Immature natural killer cell (primary cell): ENCODE measurements at regions not wholly inside any gene's neighbourhood (a gene's known extent, or its start where the extent isn't known, plus 50 kb on each side); places are given as distances from the start of the nearest gene placed in this dataset.

ENCODE experiments used
- DNase-seq, 3 donors: peaks; one replicate each; pipeline ENCODE4 v3.0.0; 2022; ENCODE audit warnings: mixed read lengths in 1 of 3
- H3K27ac Mint-ChIP-seq, 6 donors: one replicate each; pipeline ENCODE4 v1.8.0; 2020; ENCODE audit warnings: mixed read lengths in 6 of 6, mild to moderate bottlenecking in 5 of 6, inconsistent platforms in 4 of 6, moderate library complexity in 3 of 6
- H3K27me3 Mint-ChIP-seq, 3 donors: one replicate each; pipeline ENCODE4 v1.8.0; 2020 to 2021; ENCODE audit warnings: low read depth in 3 of 3, mild to moderate bottlenecking in 3 of 3, mixed read lengths in 3 of 3, moderate library complexity in 3 of 3, inconsistent platforms in 1 of 3
- H3K36me3 Mint-ChIP-seq, 3 donors: one replicate each; pipeline ENCODE4 v1.8.0; 2020; ENCODE audit warnings: mixed read lengths in 3 of 3, inconsistent platforms in 2 of 3, mild to moderate bottlenecking in 2 of 3
- H3K4me1 Mint-ChIP-seq, 2 donors: one replicate each; pipeline ENCODE4 v1.8.0; 2020; ENCODE audit warnings: inconsistent platforms in 2 of 2, mild to moderate bottlenecking in 2 of 2, mixed read lengths in 2 of 2, moderate library complexity in 1 of 2
- H3K4me3 Mint-ChIP-seq, 5 donors: one replicate each; pipeline ENCODE4 v1.8.0; 2020; ENCODE audit warnings: mild to moderate bottlenecking in 5 of 5, mixed read lengths in 5 of 5, inconsistent platforms in 3 of 5, moderate library complexity in 3 of 5
- H3K9me3 Mint-ChIP-seq, 6 donors: one replicate each; pipeline ENCODE4 v1.8.0; 2020; ENCODE audit warnings: mild to moderate bottlenecking in 6 of 6, mixed read lengths in 6 of 6, inconsistent platforms in 4 of 6, moderate library complexity in 3 of 6

DNA sequence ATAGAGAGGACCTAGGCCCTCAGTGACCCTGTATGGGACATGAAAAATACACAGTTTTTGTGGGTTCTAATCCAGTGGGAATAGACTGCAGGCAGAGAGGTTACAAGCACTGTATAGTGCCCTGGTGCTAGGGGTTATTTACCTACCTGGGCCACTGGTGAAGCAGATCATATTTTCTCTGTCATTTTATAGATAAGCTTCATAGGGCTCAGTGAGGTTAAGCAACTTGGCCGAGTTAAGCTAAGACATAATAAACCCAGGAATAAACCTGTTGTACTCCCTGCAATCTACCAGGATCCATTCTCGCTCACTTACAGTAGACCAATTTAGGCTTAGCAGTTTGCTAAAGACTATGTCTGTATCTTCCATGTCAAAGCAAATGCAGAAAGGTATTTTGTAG lies 340.6 kb upstream of the KHDRBS2 start:
- no peak overlapping the region for H3K27ac Mint-ChIP-seq
- H3K27me3 Mint-ChIP-seq, result peaks cover 0 to 2% (median 0%) of the 10 kb centered on the region in 3 donors
- no peak overlapping the region for H3K4me3 Mint-ChIP-seq
- no peaks in the 10 kb centered on the region for H3K36me3 Mint-ChIP-seq
- H3K9me3 Mint-ChIP-seq, result peaks cover 7 to 46% (median 23%) of the 10 kb centered on the region in 6 donors
- no peak for DNase-seq
- no peaks in the 10 kb centered on the region for H3K4me1 Mint-ChIP-seq

DNA sequence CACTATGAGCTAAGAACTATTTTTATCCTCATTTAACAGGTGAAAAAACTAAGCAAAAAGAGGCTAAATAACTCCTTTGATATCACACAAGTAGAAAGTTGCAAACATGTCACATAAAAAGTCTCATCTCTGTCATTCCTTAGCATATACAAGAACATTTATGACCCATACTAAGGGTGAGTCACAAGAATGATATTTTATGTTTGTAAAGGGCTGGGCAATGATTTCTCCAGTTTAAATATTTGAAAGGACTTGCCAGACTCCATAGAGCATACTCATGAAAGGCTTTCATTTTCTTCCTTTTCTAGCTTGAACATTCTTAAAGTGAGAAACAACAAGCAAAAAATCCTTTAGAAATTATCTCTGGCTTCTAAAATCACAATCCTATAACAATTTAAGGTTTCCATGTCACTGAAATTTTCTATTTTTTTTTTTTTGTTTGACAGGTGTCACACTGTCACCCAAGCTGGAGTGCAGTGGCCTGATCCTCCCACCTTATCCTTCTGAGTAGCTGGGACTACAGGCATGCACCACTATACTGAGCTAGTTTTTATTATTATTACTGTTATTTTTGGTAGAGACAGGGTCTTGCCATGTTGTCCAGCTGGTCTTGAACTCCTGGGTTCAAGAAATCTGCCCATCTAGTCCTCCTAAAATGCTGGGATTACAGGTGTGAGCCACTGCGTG lies 338.0 kb upstream of the KHDRBS2 start:
- no peak for DNase-seq
- Mint-ChIP-seq H3K27me3 (no peaks in the 10 kb centered on the region), H3K36me3 (no peaks in the 10 kb centered on the region), H3K27ac (no peak overlapping the region), H3K4me3 (no peak overlapping the region), H3K4me1 (no peaks in the 10 kb centered on the region), H3K9me3 (peaks cover 4 to 41% (median 19%) of the 10 kb centered on the region in 6 donors)

GRCh38 chr6:62615366-62616015 lies 329.5 kb upstream of the KHDRBS2 start:
- Mint-ChIP-seq H3K9me3 (peaks cover 13 to 70% (median 45%) of the 10 kb centered on the region in 6 donors), H3K36me3 (peaks cover 0 to 4% (median 0%) of the 10 kb centered on the region in 3 donors), H3K4me1 (no peaks in the 10 kb centered on the region), H3K27ac (no peak overlapping the region), H3K27me3 (peaks cover 0 to 3% (median 0%) of the 10 kb centered on the region in 3 donors), H3K4me3 (no peak overlapping the region)
- no peak for DNase-seq

DNA sequence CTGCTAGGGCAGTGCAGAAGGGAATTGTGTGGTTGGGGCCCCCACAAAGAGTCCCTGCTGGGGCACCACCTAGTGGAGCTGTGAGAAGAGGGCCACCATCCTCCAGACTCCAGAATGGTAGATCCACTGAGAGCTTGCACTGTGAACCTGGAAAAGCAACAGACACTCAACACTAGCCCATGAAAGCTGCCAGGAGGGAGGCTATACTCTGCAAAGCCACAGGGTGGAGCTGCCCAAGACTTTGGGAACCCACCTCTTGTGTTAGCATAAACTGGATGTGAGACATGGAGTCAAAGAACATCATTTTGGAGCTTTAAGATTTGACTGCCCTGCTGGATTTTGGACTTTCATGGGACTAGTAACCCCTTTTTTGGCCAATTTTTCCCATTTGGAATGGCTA lies 328.4 kb upstream of the KHDRBS2 start:
- H3K9me3 Mint-ChIP-seq, result peaks cover 17 to 78% (median 51%) of the 10 kb centered on the region in 6 donors
- H3K4me1 Mint-ChIP-seq, result no peaks in the 10 kb centered on the region
- DNase-seq, result no peak
- no peak overlapping the region for H3K4me3 Mint-ChIP-seq
- H3K27ac Mint-ChIP-seq, result no peak overlapping the region
- peaks cover 0 to 4% (median 0%) of the 10 kb centered on the region in 3 donors for H3K36me3 Mint-ChIP-seq
- H3K27me3 Mint-ChIP-seq, result peaks cover 0 to 3% (median 0%) of the 10 kb centered on the region in 3 donors

DNA sequence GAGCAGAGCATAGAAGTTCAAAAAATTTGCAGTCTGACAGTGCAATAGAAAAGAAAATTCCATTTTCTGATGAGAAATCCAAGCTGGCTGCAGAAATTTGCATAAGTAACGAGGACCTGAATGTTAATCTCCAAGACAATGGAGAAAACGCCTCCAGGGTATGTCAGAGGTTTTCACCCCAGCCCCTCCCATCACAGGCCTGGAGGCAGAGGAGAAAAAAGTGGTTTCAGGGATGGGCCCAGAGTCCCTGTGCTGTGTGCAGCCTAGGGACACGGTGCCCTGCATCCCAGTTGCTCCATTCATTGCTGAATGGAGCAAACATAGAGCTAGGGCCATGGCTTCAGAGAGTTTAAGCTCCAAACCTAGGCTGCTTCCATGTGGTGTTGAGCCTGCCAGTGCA lies 327.9 kb upstream of the KHDRBS2 start:
- Mint-ChIP-seq H3K36me3 (peaks cover 0 to 4% (median 0%) of the 10 kb centered on the region in 3 donors), H3K4me1 (no peaks in the 10 kb centered on the region), H3K27ac (no peak overlapping the region), H3K27me3 (peaks cover 0 to 3% (median 0%) of the 10 kb centered on the region in 3 donors), H3K4me3 (no peak overlapping the region), H3K9me3 (peaks cover 20 to 78% (median 56%) of the 10 kb centered on the region in 6 donors)
- no peak for DNase-seq

- peaks cover 0 to 4% (median 0%) of the 10 kb centered on the region in 3 donors for H3K36me3 Mint-ChIP-seq
- DNase-seq, result no peak
- H3K27ac Mint-ChIP-seq, result no peak overlapping the region
- H3K9me3 Mint-ChIP-seq, result peaks cover 20 to 81% (median 59%) of the 10 kb centered on the region in 6 donors
- no peaks in the 10 kb centered on the region for H3K4me1 Mint-ChIP-seq
- no peak overlapping the region for H3K4me3 Mint-ChIP-seq
- H3K27me3 Mint-ChIP-seq, result peaks cover 0 to 2% (median 0%) of the 10 kb centered on the region in 3 donors
Observed at GRCh38 chr6:62612471-62612870, 326.4 kb upstream of the KHDRBS2 start.

- Mint-ChIP-seq H3K27ac (no peak overlapping the region), H3K27me3 (peaks cover 0 to 4% (median 2%) of the 10 kb centered on the region in 3 donors), H3K36me3 (no peaks in the 10 kb centered on the region), H3K9me3 (peaks cover 14 to 56% (median 32%) of the 10 kb centered on the region in 6 donors), H3K4me3 (no peak overlapping the region), H3K4me1 (no peaks in the 10 kb centered on the region)
- DNase-seq, result no peak
Observed at GRCh38 chr6:62570372-62570771, 284.3 kb upstream of the KHDRBS2 start.

DNA sequence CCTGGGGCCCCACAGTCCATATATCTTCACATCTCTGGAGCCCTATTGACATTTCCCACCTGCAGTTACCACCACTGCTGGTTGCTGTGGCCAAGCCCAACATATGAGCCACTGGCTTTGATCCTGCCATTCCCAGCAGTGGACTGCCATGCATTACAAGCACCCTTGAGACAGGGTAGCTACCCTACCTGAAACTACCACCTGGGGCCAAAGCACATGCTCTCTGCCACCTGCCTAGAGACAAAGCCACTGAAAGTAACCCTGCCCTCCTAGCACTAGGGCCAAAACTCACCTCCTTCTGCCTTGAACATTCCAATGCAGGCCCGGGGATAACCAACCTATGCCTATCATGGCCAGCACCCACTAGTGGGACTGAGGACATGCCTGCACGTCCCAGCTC lies 255.5 kb upstream of the KHDRBS2 start:
- Mint-ChIP-seq H3K9me3 (peaks cover 12 to 28% (median 16%) of the 10 kb centered on the region in 6 donors), H3K36me3 (no peaks in the 10 kb centered on the region), H3K27ac (no peak overlapping the region), H3K4me3 (no peak overlapping the region), H3K27me3 (no peaks in the 10 kb centered on the region), H3K4me1 (no peaks in the 10 kb centered on the region)
- DNase-seq, result no peak

DNA sequence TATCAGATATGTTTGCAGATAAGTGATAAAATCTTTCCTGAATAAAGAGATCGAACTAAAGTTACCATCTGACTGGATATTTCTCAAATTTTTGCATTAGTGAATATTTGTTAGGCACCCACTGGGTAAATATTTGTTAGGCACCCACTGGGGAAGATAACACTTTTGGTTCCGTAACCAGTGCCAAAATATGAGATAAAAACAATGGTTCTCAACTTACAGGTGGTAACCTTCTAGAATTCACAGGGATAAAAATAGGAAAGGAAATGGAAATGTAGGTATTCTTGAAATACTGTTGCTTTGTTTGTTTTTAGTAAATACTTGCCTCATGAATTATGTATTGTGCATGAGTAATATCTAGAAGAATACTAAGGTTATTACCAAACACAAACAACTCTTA lies 245.0 kb upstream of the KHDRBS2 start:
- no peak for DNase-seq
- Mint-ChIP-seq H3K4me1 (no peaks in the 10 kb centered on the region), H3K4me3 (no peak overlapping the region), H3K27me3 (no peaks in the 10 kb centered on the region), H3K27ac (no peak overlapping the region), H3K9me3 (peaks cover 11 to 56% (median 18%) of the 10 kb centered on the region in 6 donors), H3K36me3 (peaks cover 0 to 5% (median 0%) of the 10 kb centered on the region in 3 donors)

- peaks cover 8 to 59% (median 19%) of the 10 kb centered on the region in 6 donors for H3K9me3 Mint-ChIP-seq
- H3K27ac Mint-ChIP-seq, result no peak overlapping the region
- DNase-seq, result no peak
- no peaks in the 10 kb centered on the region for H3K27me3 Mint-ChIP-seq
- H3K4me1 Mint-ChIP-seq, result no peaks in the 10 kb centered on the region
- peaks cover 0 to 2% (median 0%) of the 10 kb centered on the region in 3 donors for H3K36me3 Mint-ChIP-seq
- H3K4me3 Mint-ChIP-seq, result no peak overlapping the region
Observed at GRCh38 chr6:62528894-62529526, 243.0 kb upstream of the KHDRBS2 start.

GRCh38 chr6:62523630-62524029 lies 237.6 kb upstream of the KHDRBS2 start:
- Mint-ChIP-seq H3K4me1 (no peaks in the 10 kb centered on the region), H3K4me3 (no peak overlapping the region), H3K27me3 (no peaks in the 10 kb centered on the region), H3K36me3 (no peaks in the 10 kb centered on the region), H3K27ac (no peak overlapping the region), H3K9me3 (peaks cover 13 to 71% (median 21%) of the 10 kb centered on the region in 6 donors)
- no peak for DNase-seq

DNA sequence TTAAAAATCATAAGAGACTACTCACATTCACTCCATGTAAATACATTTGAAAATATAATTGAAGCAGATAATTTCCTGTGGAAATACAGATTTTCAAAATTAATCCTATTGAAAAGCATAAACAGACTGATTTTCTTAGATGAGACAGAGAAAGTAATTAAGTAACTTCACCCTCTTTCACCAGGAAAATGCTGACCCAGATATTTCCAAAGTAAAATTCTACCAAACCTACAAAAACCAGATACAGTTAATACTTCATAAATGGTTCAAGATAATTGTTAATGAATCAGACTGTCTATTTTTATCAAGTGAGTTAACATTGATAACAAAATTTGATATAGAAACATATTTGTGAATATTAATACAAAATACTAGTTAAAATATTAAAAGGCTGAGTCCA lies 233.5 kb upstream of the KHDRBS2 start:
- Mint-ChIP-seq H3K4me3 (no peak overlapping the region), H3K27ac (no peak overlapping the region), H3K4me1 (peaks cover 0 to 14% of the 10 kb centered on the region in 2 donors), H3K27me3 (no peaks in the 10 kb centered on the region), H3K36me3 (no peaks in the 10 kb centered on the region), H3K9me3 (peaks cover 6 to 60% (median 24%) of the 10 kb centered on the region in 6 donors)
- DNase-seq, result no peak

GRCh38 chr6:62516291-62517141 lies 230.5 kb upstream of the KHDRBS2 start:
- Mint-ChIP-seq H3K27ac (no peak overlapping the region), H3K4me3 (no peak overlapping the region), H3K4me1 (peaks cover 0 to 14% of the 10 kb centered on the region in 2 donors), H3K36me3 (no peaks in the 10 kb centered on the region), H3K27me3 (no peaks in the 10 kb centered on the region), H3K9me3 (peaks cover 8 to 49% (median 23%) of the 10 kb centered on the region in 6 donors)
- DNase-seq, result no peak
